Panc1 (cell line): ENCODE measurements at regions not wholly inside any gene's neighbourhood (a gene's known extent, or its start where the extent isn't known, plus 50 kb on each side); places are given as distances from the start of the nearest gene placed in this dataset.

Source experiments
- POLR2AphosphoS5 ChIP-seq: IDR thresholded peaks from 2 replicates; pipeline ENCODE4 v1.6.1; 2012; ENCODE audit warnings: mild to moderate bottlenecking, low read depth, low read length, moderate library complexity
- SIN3A ChIP-seq: IDR thresholded peaks from 2 replicates; pipeline ENCODE4 v1.6.1; 2012; ENCODE audit warnings: low read depth, mild to moderate bottlenecking, low read length, moderate library complexity, borderline replicate concordance; ENCODE audit not compliant: insufficient read depth
- TCF7L2 ChIP-seq: IDR thresholded peaks from 2 replicates; pipeline ENCODE4 v1.6.1; 2011; ENCODE audit warnings: mild to moderate bottlenecking, low read depth, low read length, inconsistent platforms
- TF ChIP-seq, protein P1 (sequence below): fragments of 450-650 bp; IDR thresholded peaks from 2 replicates; pipeline ENCODE4 v1.5.1; 2017; ENCODE audit warnings: mild to moderate bottlenecking
- TF ChIP-seq, protein P2 (sequence below), 2 experiments: IDR thresholded peaks; 2 replicates each; pipeline ENCODE4 v1.6.1; 2011 to 2012; ENCODE audit warnings: low read depth in 2 of 2, control low read depth in 1 of 2, low read length in 1 of 2, mild to moderate bottlenecking in 1 of 2, moderate library complexity in 1 of 2; ENCODE audit not compliant: insufficient read depth in 1 of 2

DNA sequence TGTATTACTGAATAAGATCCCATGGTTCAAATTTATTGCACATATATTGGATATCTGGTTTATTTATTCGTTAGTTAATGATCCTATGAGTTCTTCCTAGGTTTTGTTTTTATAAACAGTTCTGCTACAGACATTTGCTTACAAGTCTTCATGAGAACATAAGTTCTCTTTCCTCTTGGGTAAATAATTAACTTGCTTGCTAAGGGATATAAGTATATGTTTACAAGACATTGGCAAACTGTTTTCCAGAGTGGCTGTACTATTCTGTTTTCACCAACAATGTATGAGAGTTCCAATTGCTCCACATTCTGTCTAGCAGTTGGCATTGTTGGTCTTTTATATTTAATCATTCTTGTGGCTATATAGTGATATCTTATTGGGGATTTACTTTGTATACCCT is 341.8 kb upstream of the GBE1 start:
- TF ChIP-seq, protein P1, sequence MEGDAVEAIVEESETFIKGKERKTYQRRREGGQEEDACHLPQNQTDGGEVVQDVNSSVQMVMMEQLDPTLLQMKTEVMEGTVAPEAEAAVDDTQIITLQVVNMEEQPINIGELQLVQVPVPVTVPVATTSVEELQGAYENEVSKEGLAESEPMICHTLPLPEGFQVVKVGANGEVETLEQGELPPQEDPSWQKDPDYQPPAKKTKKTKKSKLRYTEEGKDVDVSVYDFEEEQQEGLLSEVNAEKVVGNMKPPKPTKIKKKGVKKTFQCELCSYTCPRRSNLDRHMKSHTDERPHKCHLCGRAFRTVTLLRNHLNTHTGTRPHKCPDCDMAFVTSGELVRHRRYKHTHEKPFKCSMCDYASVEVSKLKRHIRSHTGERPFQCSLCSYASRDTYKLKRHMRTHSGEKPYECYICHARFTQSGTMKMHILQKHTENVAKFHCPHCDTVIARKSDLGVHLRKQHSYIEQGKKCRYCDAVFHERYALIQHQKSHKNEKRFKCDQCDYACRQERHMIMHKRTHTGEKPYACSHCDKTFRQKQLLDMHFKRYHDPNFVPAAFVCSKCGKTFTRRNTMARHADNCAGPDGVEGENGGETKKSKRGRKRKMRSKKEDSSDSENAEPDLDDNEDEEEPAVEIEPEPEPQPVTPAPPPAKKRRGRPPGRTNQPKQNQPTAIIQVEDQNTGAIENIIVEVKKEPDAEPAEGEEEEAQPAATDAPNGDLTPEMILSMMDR = no peak
- TF ChIP-seq SIN3A = no peak
- no peak for TF ChIP-seq POLR2AphosphoS5
- TF ChIP-seq, protein P2, sequence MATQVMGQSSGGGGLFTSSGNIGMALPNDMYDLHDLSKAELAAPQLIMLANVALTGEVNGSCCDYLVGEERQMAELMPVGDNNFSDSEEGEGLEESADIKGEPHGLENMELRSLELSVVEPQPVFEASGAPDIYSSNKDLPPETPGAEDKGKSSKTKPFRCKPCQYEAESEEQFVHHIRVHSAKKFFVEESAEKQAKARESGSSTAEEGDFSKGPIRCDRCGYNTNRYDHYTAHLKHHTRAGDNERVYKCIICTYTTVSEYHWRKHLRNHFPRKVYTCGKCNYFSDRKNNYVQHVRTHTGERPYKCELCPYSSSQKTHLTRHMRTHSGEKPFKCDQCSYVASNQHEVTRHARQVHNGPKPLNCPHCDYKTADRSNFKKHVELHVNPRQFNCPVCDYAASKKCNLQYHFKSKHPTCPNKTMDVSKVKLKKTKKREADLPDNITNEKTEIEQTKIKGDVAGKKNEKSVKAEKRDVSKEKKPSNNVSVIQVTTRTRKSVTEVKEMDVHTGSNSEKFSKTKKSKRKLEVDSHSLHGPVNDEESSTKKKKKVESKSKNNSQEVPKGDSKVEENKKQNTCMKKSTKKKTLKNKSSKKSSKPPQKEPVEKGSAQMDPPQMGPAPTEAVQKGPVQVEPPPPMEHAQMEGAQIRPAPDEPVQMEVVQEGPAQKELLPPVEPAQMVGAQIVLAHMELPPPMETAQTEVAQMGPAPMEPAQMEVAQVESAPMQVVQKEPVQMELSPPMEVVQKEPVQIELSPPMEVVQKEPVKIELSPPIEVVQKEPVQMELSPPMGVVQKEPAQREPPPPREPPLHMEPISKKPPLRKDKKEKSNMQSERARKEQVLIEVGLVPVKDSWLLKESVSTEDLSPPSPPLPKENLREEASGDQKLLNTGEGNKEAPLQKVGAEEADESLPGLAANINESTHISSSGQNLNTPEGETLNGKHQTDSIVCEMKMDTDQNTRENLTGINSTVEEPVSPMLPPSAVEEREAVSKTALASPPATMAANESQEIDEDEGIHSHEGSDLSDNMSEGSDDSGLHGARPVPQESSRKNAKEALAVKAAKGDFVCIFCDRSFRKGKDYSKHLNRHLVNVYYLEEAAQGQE (IDR thresholded peaks at IDR 0.05; ENCODE audit: insufficient read depth in 1 of 2, low read depth in 2 of 2, low read length in 1 of 2) = no peak
- no peak for TF ChIP-seq TCF7L2
